Heart left ventricle (tissue), 13 donors: ENCODE measurements at regions not wholly inside any gene's neighbourhood (a gene's known extent, or its start where the extent isn't known, plus 50 kb on each side); places are given as distances from the start of the nearest gene placed in this dataset.

Experiments
- POLR2A ChIP-seq, 2 donors: fragments of 450-650 bp; IDR thresholded peaks; one replicate each; pipeline ENCODE4 v1.6.1; 2017; ENCODE audit warnings: antibody characterized with exemption in 2 of 2, mild to moderate bottlenecking in 2 of 2, moderate library complexity in 2 of 2
- TF ChIP-seq, protein P1 (sequence below), 12 donors: fragments of 200-600 bp; sonication (generic) in 4 of 12; IDR thresholded peaks; one replicate each; pipeline versions ENCODE4 v1.5.0 to v1.8.0; 2018 to 2022; ENCODE audit warnings: antibody characterized with exemption in 12 of 12, mild to moderate bottlenecking in 5 of 12
- donor health status: ischemic (EF 13 %, LVEDD 7.1; RV severe dilation, severe dysfunction).
- donor health status: DM: no; HTN: yes; CAD: no.
- donor health status: DM: no; HTN: no; CAD: no.
- donor health status: ischemic (EF 25% LVEDD 6.9; RV normal size, moderate dysfunction).
- donor health status: ischemic (EF 25% LVEDD 5.7; RV mildly dilated, moderate dysfunction).
- donor health status: ischemic (EF 35%, LVEDD 5.7; RV mildly dilated, moderate dysfunction).
- donor health status: nonischemic (EF 11% LVEDD 7.7; RV severe dilation, severe dysfunction).
- donor health status: DM: yes; HTN: yes; CAD: no.
- donor health status: PGD.
- donor health status: ischemic (EF 29% LVEDD 5.4; RV normal size, mild dysfunction).
- donor health status: nonischemic (EF 23%, LVEDD 6.1; RV moderate dilation, normal function).

DNA sequence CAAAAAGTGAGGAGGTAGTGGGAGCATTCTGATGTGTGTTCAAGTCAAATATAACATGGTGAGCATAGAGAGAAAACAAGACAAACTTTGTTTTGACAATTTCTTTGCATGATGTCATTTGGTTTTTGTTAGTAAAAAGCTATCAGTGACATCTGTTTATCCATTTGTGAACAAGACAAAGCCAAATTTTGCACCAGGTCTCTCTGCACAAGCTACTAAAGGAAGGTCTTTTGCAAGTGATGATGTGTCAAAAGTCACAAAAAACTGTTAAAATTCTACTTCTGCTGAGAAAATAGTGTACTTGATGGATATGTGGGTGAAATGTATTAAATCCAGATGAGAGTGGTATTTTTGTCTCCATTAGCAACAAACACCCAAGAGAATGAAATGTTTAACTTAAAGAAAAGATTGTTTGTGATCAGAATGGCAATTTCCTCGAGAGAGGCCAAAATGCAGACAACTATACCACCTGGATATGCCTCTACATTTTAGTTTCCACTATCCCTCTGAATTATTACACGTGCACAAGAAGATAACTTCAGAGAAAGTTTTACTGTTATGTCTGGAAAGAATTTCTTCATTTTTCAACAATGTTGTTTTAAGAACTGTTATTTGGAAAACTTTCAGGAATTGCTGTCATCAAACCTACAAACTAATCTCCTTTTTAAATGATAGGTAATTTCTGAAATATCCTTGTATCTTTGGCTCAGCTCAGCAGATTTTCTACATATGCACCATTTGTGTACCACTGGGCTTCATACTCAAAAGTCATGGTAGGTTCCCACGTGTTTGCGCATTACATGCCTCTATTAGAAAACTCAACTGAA, 807.4 kb upstream of the ADGRL2 start:
- TF ChIP-seq, protein P1, sequence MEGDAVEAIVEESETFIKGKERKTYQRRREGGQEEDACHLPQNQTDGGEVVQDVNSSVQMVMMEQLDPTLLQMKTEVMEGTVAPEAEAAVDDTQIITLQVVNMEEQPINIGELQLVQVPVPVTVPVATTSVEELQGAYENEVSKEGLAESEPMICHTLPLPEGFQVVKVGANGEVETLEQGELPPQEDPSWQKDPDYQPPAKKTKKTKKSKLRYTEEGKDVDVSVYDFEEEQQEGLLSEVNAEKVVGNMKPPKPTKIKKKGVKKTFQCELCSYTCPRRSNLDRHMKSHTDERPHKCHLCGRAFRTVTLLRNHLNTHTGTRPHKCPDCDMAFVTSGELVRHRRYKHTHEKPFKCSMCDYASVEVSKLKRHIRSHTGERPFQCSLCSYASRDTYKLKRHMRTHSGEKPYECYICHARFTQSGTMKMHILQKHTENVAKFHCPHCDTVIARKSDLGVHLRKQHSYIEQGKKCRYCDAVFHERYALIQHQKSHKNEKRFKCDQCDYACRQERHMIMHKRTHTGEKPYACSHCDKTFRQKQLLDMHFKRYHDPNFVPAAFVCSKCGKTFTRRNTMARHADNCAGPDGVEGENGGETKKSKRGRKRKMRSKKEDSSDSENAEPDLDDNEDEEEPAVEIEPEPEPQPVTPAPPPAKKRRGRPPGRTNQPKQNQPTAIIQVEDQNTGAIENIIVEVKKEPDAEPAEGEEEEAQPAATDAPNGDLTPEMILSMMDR (IDR thresholded peaks at IDR 0.05): no peak
- TF ChIP-seq POLR2A (IDR thresholded peaks at IDR 0.05): no peak
